Non-pigmented ciliary epithelial cell (primary cell): ENCODE measurements at regions not wholly inside any gene's neighbourhood (a gene's known extent, or its start where the extent isn't known, plus 50 kb on each side); places are given as distances from the start of the nearest gene placed in this dataset.
"Not testable (repeated sequence)": the region's sequence is repeated elsewhere in the genome, so short reads cannot be mapped to it uniquely, and the experiment has no call there.

Source experiments
- DNase-seq: peaks from one replicate; pipeline ENCODE4 v3.0.0-alpha.2; 2010; ENCODE audit warnings: low read depth

- DNase-seq = no peak
Measured at GRCh38 chr5:103829585-103829984, 267.0 kb upstream of the NUDT12 start.

GRCh38 chr5:103827976-103828375 lies 265.4 kb upstream of the NUDT12 start:
- DNase-seq = no peak

- DNase-seq = no peak
Measured at GRCh38 chr5:103821361-103821760, 258.8 kb upstream of the NUDT12 start.

GRCh38 chr5:103808464-103809106 lies 246.0 kb upstream of the NUDT12 start:
- peak; percentile 34 for DNase-seq

- peak; percentile 30 for DNase-seq
Measured at GRCh38 chr5:103804711-103805110, 242.1 kb upstream of the NUDT12 start.

- DNase-seq = no peak
Measured at GRCh38 chr5:103801681-103802080, 239.1 kb upstream of the NUDT12 start.

- no peak for DNase-seq
Measured at GRCh38 chr5:103800741-103801495, 238.3 kb upstream of the NUDT12 start.

GRCh38 chr5:103793595-103794182 lies 231.1 kb upstream of the NUDT12 start:
- DNase-seq = no peak

GRCh38 chr5:103785569-103785968 lies 223.0 kb upstream of the NUDT12 start:
- DNase-seq = no peak

- no peak for DNase-seq
Measured at GRCh38 chr5:103783669-103784068, 221.1 kb upstream of the NUDT12 start.

GRCh38 chr5:103780794-103781193 lies 218.2 kb upstream of the NUDT12 start:
- no peak for DNase-seq

- DNase-seq = peak; percentile 26
Measured at GRCh38 chr5:103774721-103775120, 212.1 kb upstream of the NUDT12 start.

- no peak for DNase-seq
Measured at GRCh38 chr5:103772248-103772647, 209.7 kb upstream of the NUDT12 start.

- DNase-seq = no peak
Measured at GRCh38 chr5:103764403-103764802, 201.8 kb upstream of the NUDT12 start.

GRCh38 chr5:103758996-103759395 lies 196.4 kb upstream of the NUDT12 start:
- DNase-seq = no peak

- no peak for DNase-seq
Measured at GRCh38 chr5:103755974-103756373, 193.4 kb upstream of the NUDT12 start.

- DNase-seq = no peak
Measured at GRCh38 chr5:103745353-103746065, 182.9 kb upstream of the NUDT12 start.

- DNase-seq = peak; percentile 40
Measured at GRCh38 chr5:103744159-103744558, 181.6 kb upstream of the NUDT12 start.

- no peak for DNase-seq
Measured at GRCh38 chr5:103743421-103743820, 180.8 kb upstream of the NUDT12 start.

- DNase-seq = no peak
Measured at GRCh38 chr5:103741984-103742383, 179.4 kb upstream of the NUDT12 start.

- not testable (repeated sequence) for DNase-seq
Measured at GRCh38 chr5:103736343-103736742, 173.8 kb upstream of the NUDT12 start.

GRCh38 chr5:103724271-103724670 lies 161.7 kb upstream of the NUDT12 start:
- no peak for DNase-seq

GRCh38 chr5:103721183-103721582 lies 158.6 kb upstream of the NUDT12 start:
- DNase-seq = no peak
